ENCODE measurements at regions not wholly inside any gene's neighbourhood (a gene's known extent, or its start where the extent isn't known, plus 50 kb on each side); places are given as distances from the start of the nearest gene placed in this dataset.

- Histone ChIP-seq H3K27me3 (no peaks in the 10 kb centered on the region), H3K9me3 (no peaks in the 10 kb centered on the region), H3K27ac (no peak overlapping the region), H3K36me3 (replicated peaks in 1 of 2; ENCODE audit: insufficient read depth in 1 of 2, low read depth in 2 of 2) (no peaks in the 10 kb centered on the region), H3K4me3 (no peak overlapping the region), H3K4me1 (no peaks in the 10 kb centered on the region)
- no peak for ATAC-seq
- 21 to 40% methylated on average over 2 of the region's 2 CpGs for WGBS, 2 donors
- DNase-seq: no peak
- intact Hi-C loops (cut with DNase I): no loop called here
- no peak for TF ChIP-seq CTCF (IDR thresholded peaks at IDR 0.05)
- no peak for TF ChIP-seq POLR2A (IDR thresholded peaks at IDR 0.05)
Measured at GRCh38 chr3:106299300-106300098, 430.7 kb upstream of the CBLB start.

GRCh38 chr3:106302451-106303221, 433.8 kb upstream of the CBLB start:
- Histone ChIP-seq H3K4me3 (no peak overlapping the region), H3K9me3 (no peaks in the 10 kb centered on the region), H3K36me3 (replicated peaks in 1 of 2; ENCODE audit: insufficient read depth in 1 of 2, low read depth in 2 of 2) (no peaks in the 10 kb centered on the region), H3K27me3 (no peaks in the 10 kb centered on the region), H3K4me1 (no peaks in the 10 kb centered on the region), H3K27ac (no peak overlapping the region)
- DNase-seq: no peak
- no peak for ATAC-seq
- intact Hi-C loops (cut with DNase I): no loop called here
- 55 to 64% methylated on average over 5 of the region's 5 CpGs for WGBS, 2 donors
- TF ChIP-seq POLR2A (IDR thresholded peaks at IDR 0.05): no peak
- TF ChIP-seq CTCF (IDR thresholded peaks at IDR 0.05): no peak

GRCh38 chr3:106303766-106304165, 435.0 kb upstream of the CBLB start:
- no peaks in the 10 kb centered on the region for H3K36me3 ChIP-seq (replicated peaks in 1 of 2; ENCODE audit: insufficient read depth in 1 of 2, low read depth in 2 of 2)
- no peaks in the 10 kb centered on the region for H3K9me3 ChIP-seq
- no peak overlapping the region for H3K27ac ChIP-seq
- TF ChIP-seq CTCF (IDR thresholded peaks at IDR 0.05) (no peak), POLR2A (IDR thresholded peaks at IDR 0.05) (no peak)
- no peaks in the 10 kb centered on the region for H3K27me3 ChIP-seq
- intact Hi-C loops (cut with DNase I): no loop called here
- DNase-seq: no peak
- no peaks in the 10 kb centered on the region for H3K4me1 ChIP-seq
- no peak overlapping the region for H3K4me3 ChIP-seq
- no peak for ATAC-seq

GRCh38 chr3:106305127-106305526, 436.3 kb upstream of the CBLB start:
- intact Hi-C loops (cut with DNase I): no loop called here
- no peak for DNase-seq
- ATAC-seq: no peak
- Histone ChIP-seq H3K36me3 (replicated peaks in 1 of 2; ENCODE audit: insufficient read depth in 1 of 2, low read depth in 2 of 2) (no peaks in the 10 kb centered on the region), H3K27me3 (no peaks in the 10 kb centered on the region), H3K27ac (no peak overlapping the region), H3K4me1 (no peaks in the 10 kb centered on the region), H3K4me3 (no peak overlapping the region), H3K9me3 (no peaks in the 10 kb centered on the region)
- no peak for TF ChIP-seq CTCF (IDR thresholded peaks at IDR 0.05)
- no peak for TF ChIP-seq POLR2A (IDR thresholded peaks at IDR 0.05)
- WGBS, 2 donors: 56 to 59% methylated on average over 2 of the region's 2 CpGs

Measured in body of pancreas (tissue), 4 donors.